HG03469 (cell line): ENCODE measurements at regions not wholly inside any gene's neighbourhood (a gene's known extent, or its start where the extent isn't known, plus 50 kb on each side); places are given as distances from the start of the nearest gene placed in this dataset.

Experiments
- ATAC-seq: cut with Tn5 transposase; IDR thresholded peaks from one replicate; pipeline ENCODE4 v1.9.1; 2021; ENCODE audit warnings: mild to moderate bottlenecking, moderate library complexity, moderate number of reproducible peaks; ENCODE audit not compliant: unreplicated experiment

GRCh38 chr2:59012234-59012633, 771.1 kb upstream of the FANCL start:
- ATAC-seq, result no peak

GRCh38 chr2:59008950-59009349, 767.8 kb upstream of the FANCL start:
- ATAC-seq, result no peak

GRCh38 chr2:59005836-59006615, 764.9 kb upstream of the FANCL start:
- ATAC-seq, result no peak

GRCh38 chr2:59004621-59005020, 763.5 kb upstream of the FANCL start:
- ATAC-seq, result no peak

GRCh38 chr2:59000796-59001195, 759.7 kb upstream of the FANCL start:
- ATAC-seq, result no peak

- no peak for ATAC-seq
Measured at GRCh38 chr2:58992062-58992706, 751.1 kb upstream of the FANCL start.

GRCh38 chr2:58991357-58991756, 750.2 kb upstream of the FANCL start:
- no peak for ATAC-seq

- ATAC-seq, result no peak
Measured at GRCh38 chr2:58985541-58985940, 744.4 kb upstream of the FANCL start.

GRCh38 chr2:58984731-58985130, 743.6 kb upstream of the FANCL start:
- ATAC-seq, result no peak

GRCh38 chr2:58983111-58983510, 742.0 kb upstream of the FANCL start:
- ATAC-seq, result no peak

GRCh38 chr2:58981237-58981636, 740.1 kb upstream of the FANCL start:
- ATAC-seq, result no peak

- no peak for ATAC-seq
Measured at GRCh38 chr2:58976375-58977071, 735.4 kb upstream of the FANCL start.

- ATAC-seq, result no peak
Measured at GRCh38 chr2:58974881-58975280, 733.8 kb upstream of the FANCL start.

GRCh38 chr2:58974426-58974825, 733.3 kb upstream of the FANCL start:
- ATAC-seq, result no peak

GRCh38 chr2:58973811-58974281, 732.7 kb upstream of the FANCL start:
- no peak for ATAC-seq

- ATAC-seq, result no peak
Measured at GRCh38 chr2:58972737-58973136, 731.6 kb upstream of the FANCL start.

- ATAC-seq, result no peak
Measured at GRCh38 chr2:58971511-58972360, 730.6 kb upstream of the FANCL start.

- ATAC-seq, result no peak
Measured at GRCh38 chr2:58970365-58970764, 729.2 kb upstream of the FANCL start.

- ATAC-seq, result no peak
Measured at GRCh38 chr2:58968885-58969284, 727.8 kb upstream of the FANCL start.

- ATAC-seq, result no peak
Measured at GRCh38 chr2:58967736-58968135, 726.6 kb upstream of the FANCL start.

GRCh38 chr2:58965602-58966001, 724.5 kb upstream of the FANCL start:
- ATAC-seq, result no peak
